H9 (cell line): ENCODE measurements at regions not wholly inside any gene's neighbourhood (a gene's known extent, or its start where the extent isn't known, plus 50 kb on each side); places are given as distances from the start of the nearest gene placed in this dataset.

Experiments
- DNase-seq: peaks from one replicate; pipeline ENCODE4 v3.0.0-alpha.2; 2017
- H2AFZ ChIP-seq: one replicate; pipeline ENCODE4 v1.6.1; 2013; ENCODE audit warnings: mild to moderate bottlenecking, low read length, control low read depth, moderate library complexity
- H2AK5ac ChIP-seq: 2 replicates; pipeline ENCODE4 v1.6.1; 2013; ENCODE audit warnings: low read length, control low read depth, mixed read lengths; ENCODE audit not compliant: insufficient read length
- H2BK120ac ChIP-seq: one replicate; pipeline ENCODE4 v1.6.1; 2013; ENCODE audit warnings: low read depth, mild to moderate bottlenecking, low read length, control low read depth, inconsistent platforms; ENCODE audit not compliant: poor library complexity, severe bottlenecking
- H2BK12ac ChIP-seq: 2 replicates; pipeline ENCODE4 v1.6.1; 2013; ENCODE audit warnings: low read length, control low read depth, mixed read lengths, low read depth; ENCODE audit not compliant: insufficient read length
- H2BK15ac ChIP-seq: 2 replicates; pipeline ENCODE4 v1.6.1; 2013; ENCODE audit warnings: low read depth, low read length, control low read depth
- H2BK20ac ChIP-seq: one replicate; pipeline ENCODE4 v1.6.1; 2013; ENCODE audit warnings: low read depth, mild to moderate bottlenecking, low read length, control low read depth, inconsistent platforms; ENCODE audit not compliant: poor library complexity, severe bottlenecking
- H2BK5ac ChIP-seq: 2 replicates; pipeline ENCODE4 v1.6.1; 2013; ENCODE audit warnings: low read length, control low read depth, mixed read lengths; ENCODE audit not compliant: insufficient read length
- H3K14ac ChIP-seq: 2 replicates; pipeline ENCODE4 v1.6.1; 2013; ENCODE audit warnings: low read length, control low read depth; ENCODE audit not compliant: insufficient read depth
- H3K18ac ChIP-seq: 2 replicates; pipeline ENCODE4 v1.6.1; 2013; ENCODE audit warnings: low read depth, mild to moderate bottlenecking, mixed read lengths, low read length, control low read depth; ENCODE audit not compliant: insufficient read length
- H3K23ac ChIP-seq: 2 replicates; pipeline ENCODE4 v1.6.1; 2013; ENCODE audit warnings: low read length, control low read depth, mixed read lengths, low read depth; ENCODE audit not compliant: insufficient read length
- H3K23me2 ChIP-seq: 2 replicates; pipeline ENCODE4 v1.6.1; 2013; ENCODE audit warnings: low read depth, mild to moderate bottlenecking, mixed read lengths, low read length, control low read depth; ENCODE audit not compliant: insufficient read length, poor library complexity, severe bottlenecking
- H3K27ac ChIP-seq: 2 replicates; pipeline ENCODE4 v1.5.1; 2013; ENCODE audit warnings: low read length, control low read depth, mixed read lengths, low read depth; ENCODE audit not compliant: insufficient read length
- H3K27me3 ChIP-seq: 2 replicates; pipeline ENCODE4 v1.6.1; 2013; ENCODE audit warnings: low read length, control low read depth, inconsistent platforms; ENCODE audit not compliant: insufficient read depth
- H3K4ac ChIP-seq: 2 replicates; pipeline ENCODE4 v1.6.1; 2013; ENCODE audit warnings: low read depth, mild to moderate bottlenecking, control low read depth, inconsistent platforms, low read length, moderate library complexity
- H3K4me1 ChIP-seq: 2 replicates; pipeline ENCODE4 v1.6.1; 2013; ENCODE audit warnings: low read length, control low read depth, inconsistent platforms; ENCODE audit not compliant: insufficient read depth
- H3K4me2 ChIP-seq: 2 replicates; pipeline ENCODE4 v1.6.1; 2013; ENCODE audit warnings: low read length, control low read depth, mixed read lengths; ENCODE audit not compliant: insufficient read length, insufficient read depth
- H3K56ac ChIP-seq: 2 replicates; pipeline ENCODE4 v1.6.1; 2013; ENCODE audit warnings: low read depth, mild to moderate bottlenecking, mixed read lengths, low read length, control low read depth; ENCODE audit not compliant: insufficient read length
- H3K79me1 ChIP-seq: 2 replicates; pipeline ENCODE4 v1.6.1; 2013; ENCODE audit warnings: low read depth, mild to moderate bottlenecking, moderate library complexity, low read length, control low read depth, inconsistent platforms; ENCODE audit not compliant: insufficient read depth, poor library complexity, severe bottlenecking
- H3K79me2 ChIP-seq: 2 replicates; pipeline ENCODE4 v1.6.1; 2013; ENCODE audit warnings: low read length, control low read depth, inconsistent platforms; ENCODE audit not compliant: insufficient read depth
- H3K9ac ChIP-seq: 2 replicates; pipeline ENCODE4 v1.6.1; 2013; ENCODE audit warnings: low read length, control low read depth, mixed read lengths; ENCODE audit not compliant: insufficient read length; ENCODE audit errors: extremely low read depth
- H3K9me3 ChIP-seq: one replicate; pipeline ENCODE4 v1.6.1; 2013; ENCODE audit warnings: low read depth, low read length, inconsistent platforms; ENCODE audit not compliant: control insufficient read depth
- H3T11ph ChIP-seq: one replicate; pipeline ENCODE4 v1.6.1; 2013; ENCODE audit warnings: mild to moderate bottlenecking, low read length, control low read depth, inconsistent platforms
- H4K20me1 ChIP-seq: one replicate; pipeline ENCODE4 v1.6.1; 2013; ENCODE audit not compliant: control insufficient read depth, insufficient read length, insufficient read depth
- H4K5ac ChIP-seq: 2 replicates; pipeline ENCODE4 v1.6.1; 2013; ENCODE audit warnings: low read depth, mild to moderate bottlenecking, mixed read lengths, low read length, control low read depth; ENCODE audit not compliant: insufficient read length
- H4K8ac ChIP-seq: replicated peaks from 2 replicates; pipeline ENCODE4 v1.6.1; 2013; ENCODE audit warnings: low read length, control low read depth, mixed read lengths, low read depth; ENCODE audit not compliant: insufficient read length
- H4K91ac ChIP-seq: 2 replicates; pipeline ENCODE4 v1.6.1; 2013; ENCODE audit warnings: low read depth, mild to moderate bottlenecking, moderate library complexity, mixed read lengths, low read length, control low read depth; ENCODE audit not compliant: insufficient read length
- H3K27ac Mint-ChIP-seq, 3 experiments: 2 replicates in 2 of 3; 3 replicates in 1 of 3; pipeline ENCODE4 v1.8.0; 2020 to 2021; ENCODE audit warnings: mixed read lengths in 3 of 3, mild to moderate bottlenecking in 1 of 3, moderate library complexity in 1 of 3
- H3K27me3 Mint-ChIP-seq: 2 replicates; pipeline ENCODE4 v1.8.0; 2021; ENCODE audit warnings: low read depth, mild to moderate bottlenecking, moderate library complexity, mixed read lengths
- H3K36me3 Mint-ChIP-seq, 3 experiments: 2 replicates in 2 of 3; 3 replicates in 1 of 3; pipeline ENCODE4 v1.8.0; 2020 to 2021; ENCODE audit warnings: low read depth in 3 of 3, mixed read lengths in 3 of 3; ENCODE audit not compliant: insufficient read depth in 1 of 3
- H3K4me1 Mint-ChIP-seq, 2 experiments: 2 replicates each; pipeline ENCODE4 v1.8.0; 2020; ENCODE audit warnings: mixed read lengths in 2 of 2
- H3K4me3 Mint-ChIP-seq, 2 experiments: 2 replicates in 1 of 2; 3 replicates in 1 of 2; pipeline ENCODE4 v1.8.0; 2020 to 2021; ENCODE audit warnings: mild to moderate bottlenecking in 2 of 2, mixed read lengths in 2 of 2, moderate library complexity in 1 of 2
- H3K9me3 Mint-ChIP-seq, 2 experiments: 2 replicates in 1 of 2; 3 replicates in 1 of 2; pipeline ENCODE4 v1.8.0; 2020; ENCODE audit warnings: mild to moderate bottlenecking in 2 of 2, mixed read lengths in 2 of 2, moderate library complexity in 1 of 2
- CTCF ChIP-seq: fragments of 200-600 bp; sonication (generic); conservative IDR thresholded peaks from 3 replicates; pipeline ENCODE4 v1.8.0; 2021; ENCODE audit warnings: antibody characterized with exemption, mild to moderate bottlenecking
- WGBS: extraction: QIAGEN DNeasy Blood & Tissue Kit; methylation state at CpG from one replicate; pipeline ENCODE4 v1.1.7; 2013; ENCODE audit warnings: missing lambda C conversion rate, low lambda C conversion rate, mixed read lengths; ENCODE audit not compliant: insufficient read length; ENCODE audit errors: extremely low coverage; 5-methylcytosine and 5-hydroxymethylcytosine counted together

DNA sequence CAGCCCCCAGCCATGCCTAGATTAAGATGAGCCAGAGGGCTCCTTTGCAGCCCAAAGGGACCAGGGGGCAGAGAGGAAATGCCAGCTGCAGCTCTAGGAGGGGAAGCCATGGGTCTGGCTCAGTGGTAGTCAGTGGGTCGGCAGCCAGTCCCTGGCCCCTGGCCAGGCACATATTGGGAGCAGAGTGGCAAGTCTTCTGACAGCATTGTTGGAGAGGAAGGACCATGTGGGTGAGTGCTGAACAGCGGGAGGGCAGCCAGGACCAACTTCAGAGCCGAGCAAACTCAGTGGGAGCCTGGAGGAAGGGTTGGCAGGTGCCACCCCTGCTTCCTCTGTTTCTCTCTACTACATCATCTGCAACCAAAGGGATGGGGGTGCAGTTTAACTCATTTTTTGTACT, 140.5 kb upstream of the PELI1 start:
- Histone ChIP-seq H3K4me2 (no peak overlapping the region), H3K27me3 (no peaks in the 10 kb centered on the region; the same call in 1 of the 2 replicates), H2BK120ac (no peak overlapping the region), H4K91ac (no peak overlapping the region), H4K20me1 (no peaks in the 10 kb centered on the region), H3K79me2 (no peaks in the 10 kb centered on the region), H4K5ac (no peak overlapping the region), H3T11ph (no peak overlapping the region), H3K79me1 (no peaks in the 10 kb centered on the region), H2AK5ac (no peak overlapping the region), H2BK20ac (no peak overlapping the region), H3K18ac (no peak overlapping the region), H3K27ac (no peak overlapping the region), H3K14ac (no peak overlapping the region; the same call in 1 of the 2 replicates), H2BK15ac (no peak overlapping the region), H3K4me1 (peaks cover 20% of the 10 kb centered on the region), H3K9ac (no peak overlapping the region), H4K8ac (no peak overlapping the region), H2AFZ (no peak overlapping the region), H2BK12ac (no peak overlapping the region), H3K56ac (no peak overlapping the region), H3K23ac (no peak overlapping the region), H3K23me2 (no peaks in the 10 kb centered on the region), H2BK5ac (no peak overlapping the region), H3K4ac (no peak overlapping the region), H3K9me3 (no peaks in the 10 kb centered on the region)
- H3K27me3 Mint-ChIP-seq: peaks cover 2% of the 10 kb centered on the region
- H3K27ac Mint-ChIP-seq: no peak overlapping the region
- H3K36me3 Mint-ChIP-seq: peaks cover 0 to 4% (median 1%) of the 10 kb centered on the region in 3 experiments; a peak in 1 of 7 replicates
- H3K4me1 Mint-ChIP-seq: peaks cover 44 to 50% of the 10 kb centered on the region in 2 experiments
- no peak for TF ChIP-seq CTCF
- H3K9me3 Mint-ChIP-seq: no peaks in the 10 kb centered on the region
- H3K4me3 Mint-ChIP-seq: no peak overlapping the region
- no CpG with 5 or more reads among the region's 3 CpGs for WGBS
- DNase-seq: no peak
